Nephron progenitor cell (in vitro differentiated cells): ENCODE measurements at regions not wholly inside any gene's neighbourhood (a gene's known extent, or its start where the extent isn't known, plus 50 kb on each side); places are given as distances from the start of the nearest gene placed in this dataset.

Experiments used
- DNase-seq: peaks from one replicate; pipeline ENCODE4 v3.0.0; 2021
- H3K27ac Mint-ChIP-seq: 2 replicates; pipeline ENCODE4 v1.8.0; 2021; ENCODE audit warnings: mild to moderate bottlenecking, moderate library complexity, mixed read lengths
- H3K27me3 Mint-ChIP-seq: 2 replicates; pipeline ENCODE4 v1.8.0; 2021; ENCODE audit warnings: mild to moderate bottlenecking, low read depth, mixed read lengths; ENCODE audit not compliant: poor library complexity
- H3K36me3 Mint-ChIP-seq: 2 replicates; pipeline ENCODE4 v1.8.0; 2021; ENCODE audit warnings: low read depth, mixed read lengths
- H3K4me1 Mint-ChIP-seq: 2 replicates; pipeline ENCODE4 v1.8.0; 2021; ENCODE audit warnings: mixed read lengths
- H3K4me3 Mint-ChIP-seq: 2 replicates; pipeline ENCODE4 v1.8.0; 2021; ENCODE audit warnings: mild to moderate bottlenecking, moderate library complexity, mixed read lengths
- H3K9me3 Mint-ChIP-seq: 2 replicates; pipeline ENCODE4 v1.8.0; 2021; ENCODE audit warnings: mild to moderate bottlenecking, moderate library complexity, mixed read lengths
- TF ChIP-seq, protein P1 (sequence below): fragments of 200-600 bp; sonication (generic); IDR thresholded peaks from 2 replicates; pipeline ENCODE4 v1.5.0; 2021; ENCODE audit warnings: antibody characterized with exemption

GRCh38 chr22:48826546-48826945 is 1001.1 kb downstream of the BRD1 start:
- Mint-ChIP-seq H3K27ac (peak overlapping the region; percentile 42), H3K4me3 (no peak overlapping the region), H3K36me3 (peaks cover 4% of the 10 kb centered on the region), H3K9me3 (peaks cover 19% of the 10 kb centered on the region), H3K27me3 (peaks cover 5% of the 10 kb centered on the region), H3K4me1 (peaks cover 55% of the 10 kb centered on the region)
- DNase-seq: no peak
- TF ChIP-seq, protein P1, sequence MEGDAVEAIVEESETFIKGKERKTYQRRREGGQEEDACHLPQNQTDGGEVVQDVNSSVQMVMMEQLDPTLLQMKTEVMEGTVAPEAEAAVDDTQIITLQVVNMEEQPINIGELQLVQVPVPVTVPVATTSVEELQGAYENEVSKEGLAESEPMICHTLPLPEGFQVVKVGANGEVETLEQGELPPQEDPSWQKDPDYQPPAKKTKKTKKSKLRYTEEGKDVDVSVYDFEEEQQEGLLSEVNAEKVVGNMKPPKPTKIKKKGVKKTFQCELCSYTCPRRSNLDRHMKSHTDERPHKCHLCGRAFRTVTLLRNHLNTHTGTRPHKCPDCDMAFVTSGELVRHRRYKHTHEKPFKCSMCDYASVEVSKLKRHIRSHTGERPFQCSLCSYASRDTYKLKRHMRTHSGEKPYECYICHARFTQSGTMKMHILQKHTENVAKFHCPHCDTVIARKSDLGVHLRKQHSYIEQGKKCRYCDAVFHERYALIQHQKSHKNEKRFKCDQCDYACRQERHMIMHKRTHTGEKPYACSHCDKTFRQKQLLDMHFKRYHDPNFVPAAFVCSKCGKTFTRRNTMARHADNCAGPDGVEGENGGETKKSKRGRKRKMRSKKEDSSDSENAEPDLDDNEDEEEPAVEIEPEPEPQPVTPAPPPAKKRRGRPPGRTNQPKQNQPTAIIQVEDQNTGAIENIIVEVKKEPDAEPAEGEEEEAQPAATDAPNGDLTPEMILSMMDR: no peak

DNA sequence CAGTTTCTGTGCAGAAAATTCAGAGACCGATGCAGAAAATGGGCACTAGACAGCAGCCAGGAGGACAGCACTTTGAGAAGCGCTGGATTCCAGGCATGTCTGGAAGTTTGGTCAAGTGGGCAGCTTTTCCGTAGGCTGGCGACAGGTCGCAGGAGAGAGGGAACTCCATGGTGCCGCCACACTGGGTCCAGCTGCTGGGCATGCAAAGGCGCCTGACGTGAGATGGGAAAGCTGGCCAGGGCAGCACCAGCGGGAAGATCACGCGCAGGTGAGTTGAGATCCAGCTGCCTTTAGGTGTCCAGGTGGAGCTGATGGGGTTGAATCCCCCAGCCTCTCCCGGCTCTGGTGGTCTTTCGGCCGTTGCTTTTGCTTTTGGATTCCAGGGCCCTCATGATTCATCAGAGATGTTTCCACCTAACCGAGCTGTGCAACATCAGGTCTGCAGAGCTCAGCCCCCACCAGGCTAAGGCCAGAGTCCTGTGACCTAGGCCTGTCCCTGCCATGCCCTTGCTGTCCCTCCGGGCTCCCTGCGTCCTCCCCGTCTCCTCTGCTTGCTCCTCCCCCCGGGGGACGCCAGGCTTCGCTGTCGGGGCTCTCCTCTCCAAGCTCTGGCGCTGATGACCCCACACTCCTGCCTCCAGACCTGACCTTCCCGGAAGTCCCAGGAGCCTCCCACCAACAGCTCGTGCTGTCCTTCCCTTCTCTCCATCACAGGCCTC is 1001.7 kb downstream of the BRD1 start:
- Mint-ChIP-seq H3K36me3 (peaks cover 4% of the 10 kb centered on the region), H3K9me3 (peaks cover 13% of the 10 kb centered on the region), H3K27me3 (peaks cover 4% of the 10 kb centered on the region), H3K4me1 (peaks cover 57% of the 10 kb centered on the region), H3K4me3 (no peak overlapping the region), H3K27ac (peak overlapping the region; percentile 42)
- TF ChIP-seq, protein P1: no peak
- DNase-seq: no peak

DNA sequence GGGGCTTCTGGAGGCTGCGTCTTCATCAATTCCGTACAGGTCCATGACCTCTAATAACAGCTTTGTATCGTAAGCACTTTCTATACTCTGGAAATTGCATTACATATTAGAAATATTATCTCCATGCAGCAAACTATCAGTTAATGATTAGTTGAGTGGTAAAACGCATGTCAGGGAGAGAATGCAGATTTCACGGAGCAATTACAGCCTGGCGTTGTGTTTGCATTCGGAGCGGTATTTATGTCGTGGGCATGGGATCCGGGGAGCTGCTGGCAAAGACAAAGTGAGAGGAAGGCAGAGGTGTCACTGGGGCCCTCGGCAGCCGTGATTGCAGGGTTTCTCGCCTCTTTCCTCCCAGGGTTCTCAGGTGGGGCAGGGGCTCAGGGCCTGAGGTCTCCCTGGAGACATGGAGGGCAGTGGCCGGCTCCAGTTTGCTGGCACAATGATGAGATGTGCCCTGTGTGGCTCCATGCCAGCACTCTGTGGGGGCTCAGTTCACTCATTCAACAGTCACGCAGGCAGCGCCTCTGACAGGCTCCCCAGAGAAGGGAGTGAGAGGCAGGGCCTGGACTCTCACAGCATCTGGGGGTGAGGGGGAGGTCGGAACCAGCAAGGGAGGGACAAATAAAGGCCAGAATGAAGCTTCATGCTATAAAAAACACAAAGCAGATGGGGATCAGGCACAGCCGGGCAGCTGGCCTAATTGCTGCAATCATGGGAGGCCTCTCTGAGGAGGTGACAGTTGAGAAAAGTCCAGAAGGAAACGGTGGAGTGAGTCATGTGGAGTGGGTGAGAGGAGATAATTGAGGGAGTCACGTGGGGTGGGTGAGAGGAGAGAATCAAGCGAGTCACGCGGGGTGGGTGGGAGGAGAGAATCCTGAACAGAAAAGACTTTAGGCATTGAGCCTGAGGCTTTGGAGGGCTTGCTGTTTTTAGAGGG is 1002.7 kb downstream of the BRD1 start:
- DNase-seq: no peak
- H3K27ac Mint-ChIP-seq: peak overlapping the region; percentile 76
- TF ChIP-seq, protein P1: no peak
- peak overlapping the region; percentile 39 for H3K4me3 Mint-ChIP-seq
- H3K36me3 Mint-ChIP-seq: no peaks in the 10 kb centered on the region
- peaks cover 63% of the 10 kb centered on the region for H3K4me1 Mint-ChIP-seq
- H3K27me3 Mint-ChIP-seq: peaks cover 3% of the 10 kb centered on the region
- H3K9me3 Mint-ChIP-seq: peaks cover 5% of the 10 kb centered on the region

GRCh38 chr22:48823941-48824340 is 1003.7 kb downstream of the BRD1 start:
- Mint-ChIP-seq H3K27me3 (peaks cover 7% of the 10 kb centered on the region), H3K9me3 (no peaks in the 10 kb centered on the region), H3K4me3 (no peak overlapping the region), H3K27ac (no peak overlapping the region), H3K4me1 (peaks cover 63% of the 10 kb centered on the region), H3K36me3 (no peaks in the 10 kb centered on the region)
- no peak for DNase-seq
- TF ChIP-seq, protein P1: no peak

- Mint-ChIP-seq H3K4me1 (peaks cover 49% of the 10 kb centered on the region), H3K36me3 (no peaks in the 10 kb centered on the region), H3K4me3 (no peak overlapping the region), H3K9me3 (no peaks in the 10 kb centered on the region), H3K27me3 (peaks cover 12% of the 10 kb centered on the region), H3K27ac (no peak overlapping the region)
- no peak for DNase-seq
- TF ChIP-seq, protein P1: no peak
These were observed 1005.1 kb downstream of the BRD1 start for GRCh38 chr22:48822278-48823233.
